NOMO-1 (cell line): ENCODE measurements at regions not wholly inside any gene's neighbourhood (a gene's known extent, or its start where the extent isn't known, plus 50 kb on each side); places are given as distances from the start of the nearest gene placed in this dataset.
"Not testable (repeated sequence)": the region's sequence is repeated elsewhere in the genome, so short reads cannot be mapped to it uniquely, and the experiment has no call there.

Experiments used
- DNase-seq, 2 experiments: peaks; one replicate each; lab custom pipeline; 2025; ENCODE audit not compliant: unreplicated experiment in 2 of 2; lab: John Stamatoyannopoulos, UW

DNA sequence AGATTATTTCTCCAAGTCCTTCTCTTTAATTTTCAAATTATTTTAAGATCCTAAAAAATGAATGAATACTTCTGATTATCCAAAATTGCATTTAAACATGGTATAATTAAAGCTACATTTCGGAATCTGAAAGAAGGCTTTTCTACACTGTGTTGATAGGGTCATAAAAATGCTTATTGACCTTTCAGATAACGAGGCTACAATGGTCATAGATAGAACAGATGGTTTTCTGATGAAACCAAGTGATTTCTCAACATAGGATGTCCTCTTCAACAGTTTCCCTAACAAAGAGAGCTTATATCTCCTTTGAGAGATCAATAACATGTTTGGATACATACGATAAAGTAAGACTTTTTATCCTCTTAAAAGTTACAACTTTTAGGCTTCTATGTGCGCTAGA is 201.1 kb downstream of the PTH2R start:
- no peak for DNase-seq

DNA sequence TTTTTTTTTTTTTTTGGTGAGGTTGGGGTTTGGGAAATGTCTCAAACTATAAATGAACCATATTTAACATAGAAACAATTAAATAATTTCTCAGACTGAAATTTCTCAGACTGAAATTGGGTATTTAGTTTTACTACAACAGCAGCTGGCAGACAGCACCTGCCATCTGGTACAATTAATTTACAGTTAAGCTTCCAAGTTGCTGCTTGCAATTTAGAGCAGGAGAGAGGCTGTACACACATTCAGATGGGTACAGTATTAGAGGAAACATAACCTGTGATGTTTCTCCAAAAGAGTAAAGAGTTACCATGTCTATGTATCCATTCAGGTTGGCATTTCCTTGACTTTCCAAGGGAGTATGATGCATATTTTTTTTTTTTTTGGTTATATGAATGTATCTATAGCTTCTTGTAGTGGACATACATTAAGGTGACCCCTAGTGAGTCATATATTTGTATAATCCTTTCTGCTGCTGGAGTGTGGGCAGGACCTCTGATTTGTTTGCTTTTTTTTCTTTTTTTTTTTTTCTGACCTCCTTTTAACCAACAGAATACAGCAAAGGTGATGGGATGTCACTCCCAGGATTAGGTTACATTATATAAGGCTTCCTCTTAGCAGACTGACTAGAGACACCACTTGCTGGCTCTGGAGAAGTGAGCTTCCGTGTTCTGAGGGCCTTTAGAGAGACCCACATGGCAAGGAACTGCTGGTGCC is 201.7 kb downstream of the PTH2R start:
- no peak for DNase-seq

DNA sequence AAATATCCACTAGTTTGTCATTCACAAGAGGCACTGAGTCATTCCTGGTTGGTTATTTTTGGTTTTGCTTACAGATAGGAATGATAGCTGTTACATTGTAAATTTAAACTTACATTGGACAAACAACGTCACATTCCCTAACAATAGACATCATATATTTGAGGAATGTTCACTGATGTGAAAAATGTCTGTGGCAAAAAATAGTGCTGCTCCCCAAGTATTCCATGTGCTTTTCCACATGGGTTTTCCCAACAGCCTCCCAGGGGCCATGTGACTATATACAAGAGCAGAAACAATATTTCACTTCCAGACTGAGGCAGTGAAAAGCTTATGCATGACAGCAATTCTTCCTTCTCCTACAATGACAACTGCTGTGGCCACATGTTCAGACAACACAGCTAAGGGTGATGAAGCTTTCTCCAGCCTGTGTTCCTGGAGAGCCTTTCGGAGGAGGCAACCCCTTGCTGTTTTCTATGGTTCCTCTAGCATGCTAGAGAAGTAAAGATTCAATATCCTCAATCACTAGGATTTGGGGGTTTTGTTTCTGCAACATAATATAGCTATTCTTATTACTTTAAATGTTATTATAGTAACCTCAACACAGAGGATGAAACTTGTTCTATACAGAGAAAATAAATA is 202.7 kb downstream of the PTH2R start:
- no peak for DNase-seq

DNA sequence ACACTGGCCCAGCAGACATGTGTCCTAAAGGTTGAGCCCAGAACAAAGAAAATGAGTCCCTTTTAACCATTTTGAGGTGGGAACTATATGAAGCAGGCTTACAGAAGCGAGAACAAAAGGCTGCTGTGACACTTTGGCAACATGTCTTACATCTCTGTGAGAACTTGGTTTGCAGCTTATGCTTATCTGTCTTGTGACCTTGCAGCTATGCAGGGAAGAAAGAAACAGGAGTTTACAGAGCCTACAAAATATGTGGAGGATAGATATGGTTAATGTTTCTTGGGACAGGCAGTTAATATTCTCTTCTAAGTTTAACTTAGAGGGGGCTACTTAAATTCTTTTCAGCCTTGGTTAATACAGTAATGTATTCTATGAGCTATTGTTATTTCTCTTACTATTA is 209.1 kb downstream of the PTH2R start:
- not testable (repeated sequence) for DNase-seq

DNA sequence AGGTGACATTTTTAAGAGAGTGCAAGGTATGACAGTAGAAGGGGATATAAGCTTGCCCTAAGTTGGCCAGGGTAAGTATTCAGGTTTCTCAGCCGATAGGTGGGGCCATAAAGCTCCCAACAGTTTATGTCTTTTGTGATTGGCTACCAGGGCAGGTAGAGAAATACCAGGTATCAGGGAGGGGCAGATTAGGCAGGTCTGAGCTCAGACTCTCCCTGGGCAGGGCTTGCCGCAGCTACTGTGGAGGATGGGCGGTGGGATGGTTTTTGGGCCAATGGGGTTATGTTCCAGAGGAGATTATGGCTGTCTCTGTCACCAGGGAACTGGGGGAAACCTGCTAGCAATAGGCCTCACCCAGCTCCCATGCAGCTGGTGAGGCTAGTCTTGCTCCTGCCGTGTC is 211.6 kb downstream of the PTH2R start:
- no peak for DNase-seq

DNA sequence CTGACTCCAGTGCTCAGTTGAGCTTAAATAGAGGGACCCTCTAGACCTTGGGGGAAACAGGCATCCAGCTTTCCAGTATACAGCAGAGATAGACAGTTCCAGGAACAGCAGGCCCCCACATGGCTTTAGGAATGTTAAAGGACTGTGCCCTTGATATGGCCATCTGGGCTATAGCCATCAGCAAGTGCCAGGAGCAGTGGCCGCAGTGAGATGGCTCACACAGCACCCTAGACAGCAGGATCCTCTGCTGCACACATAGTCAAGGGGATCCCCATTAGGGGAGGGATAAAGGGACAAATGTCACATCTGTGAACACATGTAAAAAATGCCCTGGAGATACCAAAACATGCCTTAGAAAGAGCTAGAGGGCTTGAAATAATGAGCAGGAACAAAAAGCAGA is 213.4 kb downstream of the PTH2R start:
- DNase-seq, result no peak

DNA sequence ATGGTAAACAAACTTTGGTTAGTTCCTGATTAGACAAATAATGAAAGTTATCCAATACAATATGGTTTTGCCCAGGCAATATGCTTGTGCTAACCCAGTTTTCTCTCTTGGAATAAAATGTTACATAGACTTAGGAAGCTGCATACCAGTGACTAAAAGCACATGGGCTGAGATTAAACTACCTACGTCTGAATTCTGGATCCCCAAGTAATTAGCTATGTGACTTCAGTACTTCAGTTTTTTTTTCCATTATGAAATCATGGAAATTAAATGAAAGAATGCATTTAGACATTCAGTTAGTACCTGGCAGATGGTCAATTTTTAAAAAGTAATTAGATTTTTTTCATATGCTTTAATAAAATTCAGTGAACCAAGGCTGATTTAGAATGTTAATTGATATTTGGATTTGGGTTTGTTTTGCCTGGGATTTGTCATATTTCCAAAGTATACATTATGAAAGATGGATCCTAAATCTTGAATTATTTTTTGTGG is 213.9 kb downstream of the PTH2R start:
- DNase-seq, result no peak

DNA sequence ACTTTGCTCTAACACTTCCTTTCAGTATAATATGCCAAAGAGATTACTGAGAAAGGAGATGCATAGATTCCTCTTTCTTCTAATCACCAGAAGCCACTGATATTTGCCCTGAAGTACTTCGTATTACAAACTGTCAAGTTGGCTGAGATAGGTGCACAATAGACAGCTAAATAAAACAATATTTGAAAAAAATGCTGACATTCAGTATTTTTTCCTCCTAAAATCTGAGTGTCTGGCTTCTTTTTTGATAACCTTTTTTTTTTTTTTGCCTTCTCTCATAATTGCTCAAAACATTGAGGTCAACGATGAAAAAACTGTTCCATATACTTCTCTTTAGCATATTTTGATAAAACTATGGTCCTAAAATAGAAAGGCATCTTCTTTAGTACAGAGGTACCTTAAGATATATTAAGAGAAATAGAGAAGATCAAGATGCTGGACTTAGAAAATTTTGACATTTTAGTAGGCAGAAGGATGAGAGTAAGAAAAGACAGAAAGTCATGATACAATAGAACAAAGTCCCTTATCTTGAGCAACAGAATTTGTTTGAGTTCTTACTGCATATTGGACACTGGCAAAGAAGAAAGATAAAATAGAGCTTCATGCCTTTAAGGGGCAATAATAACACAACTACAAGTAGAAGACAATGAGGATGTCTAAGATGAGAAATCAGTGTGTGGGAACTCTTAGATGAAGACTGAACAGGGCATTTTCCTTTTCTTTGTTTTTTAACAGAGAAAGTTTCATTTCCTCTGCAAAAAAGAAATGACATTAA is 220.7 kb downstream of the PTH2R start:
- no peak for DNase-seq

DNA sequence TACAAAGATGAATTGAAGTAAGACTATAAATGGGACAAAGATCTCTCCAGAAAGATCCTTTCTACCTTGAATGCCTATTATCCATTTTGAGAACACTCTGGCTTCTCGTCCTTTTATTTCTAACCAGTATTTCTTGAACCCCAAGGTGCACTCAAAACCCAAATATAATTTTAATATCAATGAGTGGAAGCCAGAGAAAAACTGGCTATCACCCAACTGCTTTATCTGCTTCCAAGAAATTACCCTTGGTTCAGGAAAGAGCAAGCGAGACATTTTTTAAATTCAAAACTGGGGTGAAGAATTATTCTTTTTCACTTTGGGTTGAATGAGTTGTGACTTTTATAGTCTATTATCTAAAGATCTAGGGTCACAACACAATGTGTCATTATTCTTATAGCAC is 221.3 kb downstream of the PTH2R start:
- no peak for DNase-seq

DNA sequence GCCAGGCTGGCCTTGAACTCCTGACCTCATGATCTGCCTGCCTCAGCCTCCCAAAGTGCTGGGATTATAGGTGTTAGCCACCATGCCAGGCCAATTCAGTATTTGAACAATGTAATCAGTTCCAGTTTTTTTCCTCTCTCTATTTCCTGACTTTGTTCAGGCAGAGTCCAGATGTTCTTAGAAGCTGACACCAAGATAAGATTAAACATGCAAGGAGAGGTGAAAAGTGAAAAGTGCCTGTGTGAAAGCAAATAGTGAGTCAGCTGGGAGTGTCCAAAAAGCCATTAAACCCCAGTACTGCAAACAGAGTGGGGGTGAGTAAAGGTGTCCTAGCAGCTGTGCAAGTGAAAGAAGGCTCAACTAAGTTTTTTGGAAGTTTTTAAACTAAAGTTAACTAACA is 231.5 kb downstream of the PTH2R start:
- DNase-seq, result no peak

DNA sequence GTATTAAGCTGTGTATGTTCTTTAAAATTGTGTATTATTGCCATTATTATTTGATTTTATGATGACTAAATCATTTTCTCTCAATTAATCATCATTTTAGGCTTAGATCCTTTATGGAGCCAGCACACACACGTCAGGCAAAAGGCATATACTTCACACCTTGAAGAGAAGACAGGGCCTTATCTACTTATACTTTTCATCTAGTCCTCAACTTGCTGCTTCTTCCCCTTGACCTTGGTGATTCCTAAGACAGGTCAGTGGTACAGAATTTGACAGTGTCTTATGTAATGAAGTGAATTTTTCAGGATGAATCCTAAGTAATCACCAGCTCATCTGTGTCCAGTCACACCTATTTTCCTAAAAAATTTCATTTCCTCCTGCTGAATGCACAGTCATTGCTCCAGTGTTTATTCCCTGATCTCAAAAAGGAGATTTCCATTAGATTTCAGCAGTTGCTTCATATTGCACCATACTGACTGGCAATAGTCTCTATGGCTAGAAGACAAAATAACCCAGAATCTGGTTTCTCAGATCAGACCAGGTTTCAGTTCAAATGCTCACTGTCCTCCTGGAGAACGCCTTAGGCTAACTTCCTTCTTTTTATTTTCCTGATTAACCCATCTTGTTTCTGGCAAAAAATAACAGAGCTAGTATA is 235.7 kb downstream of the PTH2R start:
- DNase-seq, result no peak

DNA sequence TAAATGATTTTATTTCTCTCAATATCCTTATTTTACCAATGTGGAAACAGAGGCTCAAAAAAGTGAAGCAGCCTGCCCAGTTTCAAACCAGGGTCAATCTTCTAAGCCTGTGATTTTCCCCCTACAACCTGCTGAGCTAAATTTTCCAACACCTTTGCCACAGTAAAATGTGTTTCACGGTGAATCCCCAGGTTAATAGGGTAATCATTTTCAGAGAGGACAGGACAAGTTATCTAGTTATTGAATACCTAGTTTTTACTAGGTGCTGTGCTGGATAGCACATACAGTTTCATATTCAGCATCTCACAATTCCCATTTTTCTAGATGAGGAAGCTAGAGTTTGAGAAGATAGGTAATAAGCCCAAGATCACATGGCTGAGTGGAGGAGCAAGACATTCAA is 236.6 kb downstream of the PTH2R start:
- no peak for DNase-seq

DNA sequence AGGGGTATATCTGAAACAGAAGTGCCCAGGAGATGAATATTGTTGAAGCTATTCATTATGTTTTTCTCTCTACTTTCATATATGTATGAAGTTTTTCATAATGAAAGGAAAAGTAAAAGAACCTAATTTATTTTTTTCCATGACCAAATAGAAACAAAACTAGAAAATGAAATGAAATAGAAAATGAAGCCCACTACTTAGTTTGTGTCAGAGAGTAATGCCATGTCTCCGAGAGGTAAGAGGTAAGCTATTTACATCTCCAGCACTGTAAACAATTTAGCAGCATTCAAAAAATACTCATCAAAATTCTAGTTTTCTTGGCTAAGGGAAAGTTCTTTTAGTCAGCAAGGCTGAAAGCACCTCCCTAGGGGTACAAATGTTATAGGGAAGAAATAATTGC is 238.6 kb downstream of the PTH2R start:
- DNase-seq, result no peak

DNA sequence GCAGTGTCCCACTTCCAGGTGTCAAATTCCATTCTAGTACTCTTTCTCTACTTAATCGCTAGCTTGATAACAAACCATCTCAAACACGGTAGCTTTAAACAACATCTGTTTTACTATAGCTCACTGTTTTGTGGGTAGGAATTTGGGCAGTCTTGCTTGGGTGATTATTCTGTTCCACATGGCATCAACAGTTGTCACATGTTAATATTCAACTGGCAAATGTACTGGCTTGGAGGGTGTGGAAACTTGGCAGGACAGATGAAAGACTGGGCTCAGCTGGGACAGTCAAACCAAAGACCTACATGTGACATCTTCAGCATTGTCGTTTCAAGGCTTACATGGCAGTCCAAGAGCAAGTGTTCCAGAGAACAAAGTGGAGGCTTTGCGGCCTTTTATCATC is 241.8 kb downstream of the PTH2R start:
- DNase-seq, result no peak

DNA sequence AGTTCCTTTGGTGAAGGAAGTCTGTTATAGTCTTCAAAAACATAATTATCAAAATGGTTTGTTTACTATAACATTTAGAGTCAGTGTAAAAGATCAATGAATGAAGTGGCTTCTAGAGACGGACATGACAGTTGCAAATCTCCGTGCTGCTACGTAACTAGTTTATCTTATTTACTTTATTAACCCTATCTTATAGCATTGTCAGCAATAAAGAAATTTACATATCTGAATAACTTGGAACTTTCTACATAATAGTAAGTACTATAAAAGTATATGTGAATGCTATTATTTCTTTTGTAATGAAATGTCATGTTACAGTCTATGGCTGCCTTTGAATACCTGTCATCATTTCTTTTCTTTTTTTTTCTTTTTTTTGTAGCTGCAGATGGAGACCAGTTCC is 246.8 kb downstream of the PTH2R start:
- DNase-seq, result no peak

DNA sequence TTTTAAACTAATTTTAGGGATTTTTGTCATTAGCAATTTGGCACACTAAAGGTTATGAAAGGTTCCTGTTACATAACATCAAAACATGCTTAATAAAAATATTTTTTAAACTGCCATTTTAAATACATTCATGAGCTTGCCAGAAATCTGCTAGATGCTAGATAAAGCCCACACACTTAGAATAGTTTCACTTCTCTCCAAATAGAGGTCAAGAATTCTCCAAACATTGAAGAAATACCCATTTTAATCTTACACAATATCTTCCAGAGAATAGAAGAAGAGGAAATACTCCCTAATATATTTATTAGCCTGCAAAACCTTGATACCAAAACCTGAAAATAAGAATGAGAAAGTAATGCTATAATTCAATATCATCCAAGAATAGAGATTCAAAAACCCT is 247.5 kb downstream of the PTH2R start:
- peak; percentile 2 to 53 for DNase-seq

DNA sequence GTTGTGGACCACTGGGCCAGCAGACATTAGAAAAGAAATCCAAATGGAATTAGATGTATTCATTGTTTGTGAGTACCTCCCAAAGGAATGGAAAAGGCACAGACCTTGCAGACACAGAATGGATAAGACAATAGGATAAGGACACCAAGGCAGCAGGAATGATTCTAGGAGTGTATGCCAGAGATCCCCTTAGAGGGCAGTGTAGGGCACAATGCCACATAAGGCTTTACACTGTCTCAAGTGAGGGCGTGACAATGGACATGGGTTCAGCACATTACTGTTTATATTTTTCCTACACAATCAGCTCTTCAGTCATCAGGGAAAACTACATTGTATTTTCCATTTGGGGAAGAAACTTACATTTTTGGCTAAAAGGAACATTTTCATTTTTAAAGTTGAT is 250.9 kb downstream of the PTH2R start:
- no peak for DNase-seq

DNA sequence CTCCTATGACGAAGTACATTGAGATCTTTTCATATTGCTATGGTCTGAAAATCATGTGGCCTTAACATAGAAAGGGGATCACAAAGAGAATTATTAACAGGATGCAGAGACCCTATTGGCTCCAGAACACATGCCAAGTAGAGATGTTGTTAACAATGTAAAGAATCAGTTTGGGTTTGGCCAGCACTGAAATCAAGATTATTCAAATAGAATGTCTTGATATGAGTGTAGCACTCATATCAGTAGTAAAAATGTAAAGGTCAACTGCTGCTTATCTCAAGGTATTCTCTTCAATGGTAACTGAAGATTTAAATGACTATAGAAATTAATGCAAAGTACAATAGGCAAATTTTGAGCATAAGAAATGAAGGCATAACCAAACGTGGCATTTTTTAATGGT is 262.8 kb downstream of the PTH2R start:
- DNase-seq, result no peak

DNA sequence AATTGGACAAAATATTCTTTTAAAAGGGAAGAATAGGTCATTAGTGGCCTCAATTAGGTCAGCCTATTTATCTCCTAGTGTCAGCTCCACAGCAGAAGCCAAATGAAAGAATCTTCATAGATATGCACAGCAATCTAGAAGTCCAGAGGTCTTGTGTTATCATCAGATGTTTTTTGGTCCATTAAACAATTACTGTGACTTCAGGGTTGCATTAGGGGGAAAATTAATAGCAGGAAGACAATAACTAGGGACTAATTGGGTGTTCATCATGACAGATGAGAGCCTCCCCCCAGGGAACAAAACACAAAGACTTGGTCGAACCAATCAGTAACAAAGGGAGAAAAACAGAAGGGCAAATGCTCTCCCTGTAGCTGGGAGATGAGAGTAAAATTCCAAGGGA is 264.7 kb downstream of the PTH2R start:
- DNase-seq, result no peak

DNA sequence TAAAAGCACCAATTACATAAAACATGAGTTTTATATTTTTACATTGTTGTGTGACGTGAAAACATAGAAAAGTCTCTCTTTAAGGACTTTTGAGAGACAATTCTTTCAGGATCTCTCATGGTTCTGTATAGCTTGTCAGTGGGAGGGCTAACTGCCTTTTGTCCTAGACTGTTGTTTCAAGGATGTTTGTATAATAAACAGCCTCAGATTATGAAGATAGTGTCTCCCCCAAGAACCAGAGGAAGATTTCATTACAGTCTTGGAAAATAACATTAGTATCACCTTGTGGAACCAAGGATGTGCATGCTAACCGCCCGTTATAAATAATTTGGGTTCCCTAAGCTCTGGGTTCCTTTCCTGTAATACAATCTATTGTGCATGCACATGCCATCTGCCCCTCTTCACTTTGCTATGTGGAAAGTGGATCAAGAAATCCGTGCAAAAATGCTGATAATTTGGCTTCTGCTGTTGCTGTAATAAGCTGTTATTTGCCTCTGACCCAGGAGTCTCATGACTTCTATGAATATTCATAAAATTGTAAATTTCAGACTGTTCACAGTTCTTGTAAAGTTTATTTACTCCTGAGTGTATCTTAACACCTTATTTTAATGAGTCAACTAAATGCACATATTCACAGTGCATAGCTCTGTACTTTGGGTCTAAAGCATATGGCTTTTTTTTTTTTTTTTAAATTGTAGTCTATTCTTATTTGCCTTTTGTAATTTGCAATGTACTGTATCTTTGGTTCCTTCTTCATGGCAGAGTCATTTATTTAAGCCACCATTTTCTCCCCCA is 265.5 kb downstream of the PTH2R start:
- no peak for DNase-seq

DNA sequence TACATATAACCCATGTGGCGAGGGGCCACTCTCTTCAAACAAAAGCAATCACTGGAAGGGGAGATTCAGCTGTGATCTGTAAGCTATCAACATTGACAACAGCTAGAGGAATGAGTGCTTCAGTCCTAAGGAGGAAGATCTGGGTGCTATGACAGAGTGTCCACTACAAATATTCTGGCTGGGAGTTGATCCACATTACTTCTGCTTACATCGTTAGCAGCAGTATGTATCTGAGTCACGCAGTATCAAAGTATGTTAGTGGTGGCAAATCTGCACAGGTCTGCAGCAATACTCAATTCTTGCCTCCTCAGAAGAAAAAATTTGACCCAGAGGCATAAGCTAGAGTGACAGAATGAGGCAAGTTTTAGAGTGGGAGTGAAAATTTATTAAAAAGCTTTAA is 267.0 kb downstream of the PTH2R start:
- no peak for DNase-seq
